Panc1 (cell line): ENCODE measurements at regions not wholly inside any gene's neighbourhood (a gene's known extent, or its start where the extent isn't known, plus 50 kb on each side); places are given as distances from the start of the nearest gene placed in this dataset. TPM values are rescaled to one million over a fixed set of nuclear protein-coding genes. Genes with fewer than 3 reads are reported as not detected.

ENCODE experiments used
- microRNA-seq: library from miRNA; unstranded; fragments of <30 nt; microRNA quantifications from one replicate; pipeline ENCODE4 v1.1.0, GENCODE V29; 2020; ENCODE audit not compliant: unreplicated experiment

Small RNA genes lying in the stretch of these regions (microRNA-seq; reads per million reads assigned to microRNA genes)
- gene MIR557: not detected
